HG02938 (cell line): ENCODE measurements at regions not wholly inside any gene's neighbourhood (a gene's known extent, or its start where the extent isn't known, plus 50 kb on each side); places are given as distances from the start of the nearest gene placed in this dataset.
"Not testable (repeated sequence)": the region's sequence is repeated elsewhere in the genome, so short reads cannot be mapped to it uniquely, and the experiment has no call there.

Source experiments
- ATAC-seq: cut with Tn5 transposase; IDR thresholded peaks from one replicate; pipeline ENCODE4 v1.9.1; 2021; ENCODE audit warnings: mild to moderate bottlenecking, moderate library complexity; ENCODE audit not compliant: unreplicated experiment

GRCh38 chr6:53446151-53446550, 97.4 kb upstream of the ELOVL5 start:
- ATAC-seq, result no peak

GRCh38 chr6:53441761-53442160, 93.0 kb upstream of the ELOVL5 start:
- no peak for ATAC-seq

- ATAC-seq, result peak; percentile 60
These were observed 92.3 kb upstream of the ELOVL5 start for GRCh38 chr6:53441035-53441493.

GRCh38 chr6:53440336-53440945, 91.7 kb upstream of the ELOVL5 start:
- ATAC-seq, result no peak

- no peak for ATAC-seq
These were observed 90.8 kb upstream of the ELOVL5 start for GRCh38 chr6:53439556-53439955.

- no peak for ATAC-seq
These were observed 88.9 kb upstream of the ELOVL5 start for GRCh38 chr6:53437557-53438202.

- ATAC-seq, result no peak
These were observed 88.0 kb upstream of the ELOVL5 start for GRCh38 chr6:53436526-53437303.

GRCh38 chr6:53433951-53434285, 85.2 kb upstream of the ELOVL5 start:
- no peak for ATAC-seq

GRCh38 chr6:53433261-53433950, 84.7 kb upstream of the ELOVL5 start:
- ATAC-seq, result no peak

- no peak for ATAC-seq
These were observed 83.8 kb upstream of the ELOVL5 start for GRCh38 chr6:53432318-53433161.

GRCh38 chr6:53431704-53432103, 83.0 kb upstream of the ELOVL5 start:
- no peak for ATAC-seq

- ATAC-seq, result no peak
These were observed 80.7 kb upstream of the ELOVL5 start for GRCh38 chr6:53429401-53429800.

GRCh38 chr6:53428886-53429285, 80.1 kb upstream of the ELOVL5 start:
- no peak for ATAC-seq

- ATAC-seq, result peak; percentile 90
These were observed 78.0 kb upstream of the ELOVL5 start for GRCh38 chr6:53426667-53427270.

GRCh38 chr6:53426117-53426516, 77.4 kb upstream of the ELOVL5 start:
- ATAC-seq, result no peak

GRCh38 chr6:53424976-53425718, 76.4 kb upstream of the ELOVL5 start:
- ATAC-seq, result no peak

- ATAC-seq, result no peak
These were observed 75.5 kb upstream of the ELOVL5 start for GRCh38 chr6:53424300-53424699.

- ATAC-seq, result not testable (repeated sequence)
These were observed 74.8 kb upstream of the ELOVL5 start for GRCh38 chr6:53423560-53423959.

- no peak for ATAC-seq
These were observed 70.3 kb upstream of the ELOVL5 start for GRCh38 chr6:53419026-53419425.
